ENCODE measurements at regions not wholly inside any gene's neighbourhood (a gene's known extent, or its start where the extent isn't known, plus 50 kb on each side); places are given as distances from the start of the nearest gene placed in this dataset.

GRCh38 chr7:136179851-136180721 is 202.9 kb upstream of the MTPN start:
- Histone ChIP-seq H3K27ac (ENCODE audit: low read depth, low read length) (no peak overlapping the region), H3K27me3 (ENCODE audit: insufficient read depth, low read length) (no peaks in the 10 kb centered on the region), H3K9me3 (ENCODE audit: control insufficient read depth in 1 of 2, low read length in 2 of 2) (no peaks in the 10 kb centered on the region), H3K4me3 (ENCODE audit: low read length in 2 of 2) (no peak overlapping the region), H3K4me1 (ENCODE audit: insufficient read depth, low read length) (no peaks in the 10 kb centered on the region), H3K36me3 (ENCODE audit: insufficient read depth, low read length) (no peaks in the 10 kb centered on the region)
- intact Hi-C loops (cut with micrococcal nuclease) = no loop called here
- Mint-ChIP-seq H3K27ac (peak overlapping the region in 1 of 7 donors; percentile 7), H3K36me3 (peaks cover 23 to 45% of the 10 kb centered on the region in 2 donors), H3K4me1 (peaks cover 0 to 13% (median 4%) of the 10 kb centered on the region in 4 donors), H3K9me3 (peaks cover 0 to 3% (median 0%) of the 10 kb centered on the region in 8 donors), H3K4me3 (no peak overlapping the region), H3K27me3 (no peaks in the 10 kb centered on the region)
- ChIA-PET CTCF (ENCODE audit: partially characterized antibody) (no interaction called here), POLR2A (ENCODE audit: partially characterized antibody) (no interaction called here)
- no peak for DNase-seq

GRCh38 chr7:136179154-136179553 is 202.0 kb upstream of the MTPN start:
- H3K36me3 Mint-ChIP-seq = peaks cover 23 to 45% of the 10 kb centered on the region in 2 donors
- H3K4me1 Mint-ChIP-seq = peaks cover 0 to 13% (median 4%) of the 10 kb centered on the region in 4 donors
- intact Hi-C loops (cut with micrococcal nuclease) = no loop called here
- POLR2A ChIA-PET (ENCODE audit: partially characterized antibody) = no interaction called here
- Histone ChIP-seq H3K36me3 (ENCODE audit: insufficient read depth, low read length) (no peaks in the 10 kb centered on the region), H3K4me1 (ENCODE audit: insufficient read depth, low read length) (no peaks in the 10 kb centered on the region), H3K27me3 (ENCODE audit: insufficient read depth, low read length) (no peaks in the 10 kb centered on the region), H3K4me3 (ENCODE audit: low read length in 2 of 2) (no peak overlapping the region), H3K27ac (ENCODE audit: low read depth, low read length) (no peak overlapping the region), H3K9me3 (ENCODE audit: control insufficient read depth in 1 of 2, low read length in 2 of 2) (no peaks in the 10 kb centered on the region)
- peaks cover 0 to 3% (median 0%) of the 10 kb centered on the region in 8 donors for H3K9me3 Mint-ChIP-seq
- CTCF ChIA-PET (ENCODE audit: partially characterized antibody) = no interaction called here
- peak overlapping the region in 1 of 8 donors; percentile 21 for H3K4me3 Mint-ChIP-seq
- H3K27ac Mint-ChIP-seq = peak overlapping the region in 2 of 7 donors; percentile 3 to 17
- no peak for DNase-seq
- H3K27me3 Mint-ChIP-seq = no peaks in the 10 kb centered on the region

GRCh38 chr7:136174477-136175125 is 197.4 kb upstream of the MTPN start:
- H3K4me1 Mint-ChIP-seq = peaks cover 0 to 6% (median 3%) of the 10 kb centered on the region in 4 donors
- intact Hi-C loops (cut with micrococcal nuclease) = no loop called here

GRCh38 chr7:136173874-136174273 is 196.7 kb upstream of the MTPN start:
- H3K27ac Mint-ChIP-seq = no peak overlapping the region
- intact Hi-C loops (cut with micrococcal nuclease) = no loop called here
- POLR2A ChIA-PET (ENCODE audit: partially characterized antibody) = no interaction called here
- H3K36me3 Mint-ChIP-seq = peaks cover 6 to 17% of the 10 kb centered on the region in 2 donors
- H3K27me3 Mint-ChIP-seq = no peaks in the 10 kb centered on the region
- Histone ChIP-seq H3K36me3 (ENCODE audit: insufficient read depth, low read length) (no peaks in the 10 kb centered on the region), H3K27me3 (ENCODE audit: insufficient read depth, low read length) (no peaks in the 10 kb centered on the region), H3K4me1 (ENCODE audit: insufficient read depth, low read length) (no peaks in the 10 kb centered on the region), H3K9me3 (ENCODE audit: control insufficient read depth in 1 of 2, low read length in 2 of 2) (no peaks in the 10 kb centered on the region), H3K27ac (ENCODE audit: low read depth, low read length) (no peak overlapping the region), H3K4me3 (ENCODE audit: low read length in 2 of 2) (no peak overlapping the region)
- DNase-seq = no peak
- CTCF ChIA-PET (ENCODE audit: partially characterized antibody) = no interaction called here
- H3K4me3 Mint-ChIP-seq = no peak overlapping the region
- H3K9me3 Mint-ChIP-seq = peaks cover 0 to 3% (median 0%) of the 10 kb centered on the region in 8 donors
- no peaks in the 10 kb centered on the region for H3K4me1 Mint-ChIP-seq

More at GRCh38 chr7:136174477-136175125, 197.4 kb upstream of the MTPN start:
- POLR2A ChIA-PET (ENCODE audit: partially characterized antibody) = no interaction called here
- no peaks in the 10 kb centered on the region for H3K36me3 ChIP-seq (ENCODE audit: insufficient read depth, low read length)
- DNase-seq = no peak
- Mint-ChIP-seq H3K36me3 (peaks cover 6 to 21% of the 10 kb centered on the region in 2 donors), H3K27me3 (no peaks in the 10 kb centered on the region), H3K27ac (no peak overlapping the region), H3K4me3 (no peak overlapping the region), H3K9me3 (peaks cover 0 to 3% (median 0%) of the 10 kb centered on the region in 8 donors)
- CTCF ChIA-PET (ENCODE audit: partially characterized antibody) = no interaction called here
- no peak overlapping the region for H3K27ac ChIP-seq (ENCODE audit: low read depth, low read length)
- H3K4me3 ChIP-seq (ENCODE audit: low read length in 2 of 2) = no peak overlapping the region
- no peaks in the 10 kb centered on the region for H3K4me1 ChIP-seq (ENCODE audit: insufficient read depth, low read length)
- no peaks in the 10 kb centered on the region for H3K9me3 ChIP-seq (ENCODE audit: control insufficient read depth in 1 of 2, low read length in 2 of 2)
- H3K27me3 ChIP-seq (ENCODE audit: insufficient read depth, low read length) = no peaks in the 10 kb centered on the region

GRCh38 chr7:136171233-136171632 is 194.1 kb upstream of the MTPN start:
- Histone ChIP-seq H3K27me3 (ENCODE audit: insufficient read depth, low read length) (no peaks in the 10 kb centered on the region), H3K36me3 (ENCODE audit: insufficient read depth, low read length) (no peaks in the 10 kb centered on the region), H3K9me3 (ENCODE audit: control insufficient read depth in 1 of 2, low read length in 2 of 2) (no peaks in the 10 kb centered on the region), H3K27ac (ENCODE audit: low read depth, low read length) (no peak overlapping the region), H3K4me3 (ENCODE audit: low read length in 2 of 2) (no peak overlapping the region), H3K4me1 (ENCODE audit: insufficient read depth, low read length) (no peaks in the 10 kb centered on the region)
- intact Hi-C loops (cut with micrococcal nuclease) = no loop called here
- Mint-ChIP-seq H3K9me3 (peaks cover 0 to 3% (median 0%) of the 10 kb centered on the region in 8 donors), H3K4me1 (no peaks in the 10 kb centered on the region), H3K27ac (no peak overlapping the region), H3K4me3 (no peak overlapping the region), H3K36me3 (peaks cover 0 to 7% of the 10 kb centered on the region in 2 donors), H3K27me3 (no peaks in the 10 kb centered on the region)
- no peak for DNase-seq
- POLR2A ChIA-PET (ENCODE audit: partially characterized antibody) = no interaction called here
- CTCF ChIA-PET (ENCODE audit: partially characterized antibody) = no interaction called here

- no peaks in the 10 kb centered on the region for H3K4me1 ChIP-seq (ENCODE audit: insufficient read depth, low read length)
- no peak overlapping the region for H3K4me3 ChIP-seq (ENCODE audit: low read length in 2 of 2)
- Mint-ChIP-seq H3K9me3 (peaks cover 0 to 3% (median 0%) of the 10 kb centered on the region in 8 donors), H3K4me3 (no peak overlapping the region), H3K4me1 (no peaks in the 10 kb centered on the region), H3K27me3 (no peaks in the 10 kb centered on the region), H3K36me3 (peaks cover 0 to 7% of the 10 kb centered on the region in 2 donors), H3K27ac (no peak overlapping the region)
- no peak for DNase-seq
- no peaks in the 10 kb centered on the region for H3K36me3 ChIP-seq (ENCODE audit: insufficient read depth, low read length)
- CTCF ChIA-PET (ENCODE audit: partially characterized antibody) = no interaction called here
- intact Hi-C loops (cut with micrococcal nuclease) = no loop called here
- no peaks in the 10 kb centered on the region for H3K27me3 ChIP-seq (ENCODE audit: insufficient read depth, low read length)
- POLR2A ChIA-PET (ENCODE audit: partially characterized antibody) = no interaction called here
- no peak overlapping the region for H3K27ac ChIP-seq (ENCODE audit: low read depth, low read length)
- H3K9me3 ChIP-seq (ENCODE audit: control insufficient read depth in 1 of 2, low read length in 2 of 2) = no peaks in the 10 kb centered on the region
These were observed 191.7 kb upstream of the MTPN start for GRCh38 chr7:136168821-136169220.

- Histone ChIP-seq H3K4me1 (ENCODE audit: insufficient read depth, low read length) (no peaks in the 10 kb centered on the region), H3K27me3 (ENCODE audit: insufficient read depth, low read length) (no peaks in the 10 kb centered on the region), H3K9me3 (ENCODE audit: control insufficient read depth in 1 of 2, low read length in 2 of 2) (no peaks in the 10 kb centered on the region), H3K4me3 (ENCODE audit: low read length in 2 of 2) (no peak overlapping the region), H3K36me3 (ENCODE audit: insufficient read depth, low read length) (no peaks in the 10 kb centered on the region), H3K27ac (ENCODE audit: low read depth, low read length) (no peak overlapping the region)
- POLR2A ChIA-PET (ENCODE audit: partially characterized antibody) = no interaction called here
- no peak overlapping the region for H3K4me3 Mint-ChIP-seq
- H3K4me1 Mint-ChIP-seq = no peaks in the 10 kb centered on the region
- no peaks in the 10 kb centered on the region for H3K27me3 Mint-ChIP-seq
- intact Hi-C loops (cut with micrococcal nuclease) = no loop called here
- DNase-seq = no peak
- peaks cover 0 to 8% of the 10 kb centered on the region in 2 donors for H3K36me3 Mint-ChIP-seq
- H3K27ac Mint-ChIP-seq = no peak overlapping the region
- CTCF ChIA-PET (ENCODE audit: partially characterized antibody) = no interaction called here
- H3K9me3 Mint-ChIP-seq = peaks cover 0 to 3% (median 0%) of the 10 kb centered on the region in 8 donors
These were observed 190.8 kb upstream of the MTPN start for GRCh38 chr7:136167991-136168390.

Measured in CD4-positive, alpha-beta memory T cell (primary cell).